ENCODE measurements at regions not wholly inside any gene's neighbourhood (a gene's known extent, or its start where the extent isn't known, plus 50 kb on each side); places are given as distances from the start of the nearest gene placed in this dataset.

DNA sequence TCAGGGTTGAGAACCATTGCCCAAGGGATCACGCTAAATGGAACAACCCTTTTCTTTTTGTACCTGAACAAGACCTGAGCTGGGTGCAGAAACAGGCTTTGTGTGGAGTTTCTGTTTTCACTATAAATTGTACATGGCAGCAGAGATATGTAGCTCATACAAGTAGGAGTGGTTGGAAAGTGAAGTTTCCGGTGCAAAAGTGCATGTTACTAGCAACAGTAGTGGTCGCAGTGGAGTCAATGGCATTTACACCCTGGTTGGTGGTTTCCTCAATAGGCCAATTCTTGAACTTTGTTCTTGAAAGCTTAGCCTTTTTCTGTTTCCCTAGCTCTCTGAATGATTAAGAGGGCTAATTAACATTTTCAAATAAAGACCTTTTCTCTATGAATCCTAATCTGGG is 170.7 kb downstream of the NEBL start:
- no peak for DNase-seq

DNA sequence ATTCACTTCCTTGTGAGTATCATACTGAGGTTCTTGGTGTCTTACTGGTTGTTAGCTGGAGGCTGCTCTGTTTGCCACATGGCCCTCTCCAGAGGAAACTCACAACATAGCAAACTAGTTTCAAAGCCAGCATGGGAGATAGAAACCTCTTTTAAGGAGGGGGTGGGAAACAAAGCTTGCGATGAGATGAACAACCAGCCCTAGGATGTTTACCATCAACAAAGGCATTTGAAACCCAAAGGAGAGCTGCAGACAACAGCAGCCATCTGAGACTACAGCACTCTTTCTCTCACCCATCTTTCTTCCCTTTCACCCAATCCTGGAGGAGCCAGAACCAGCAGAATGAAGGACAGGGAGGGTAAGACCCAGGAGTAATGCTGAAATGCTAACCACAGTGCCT is 182.1 kb downstream of the NEBL start:
- DNase-seq = no peak

DNA sequence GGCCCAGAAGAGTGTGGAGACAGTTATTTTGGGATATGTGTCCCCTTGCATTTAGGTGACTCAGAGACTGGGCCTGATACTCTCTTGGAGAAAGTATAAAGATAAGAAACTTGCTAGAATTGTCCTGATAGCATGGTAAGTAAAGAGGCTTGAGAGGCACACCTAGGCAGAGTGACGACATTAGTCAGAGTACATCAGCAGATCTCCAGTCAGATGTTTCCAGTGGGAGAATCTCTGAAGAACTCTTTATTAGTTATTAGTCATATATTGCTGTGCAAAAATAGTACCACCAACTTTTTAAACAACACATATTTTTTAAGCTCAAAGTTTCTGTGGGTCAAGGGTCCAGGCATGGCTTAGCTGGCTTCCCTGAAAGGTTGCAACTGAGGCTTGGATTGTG is 182.6 kb downstream of the NEBL start:
- no peak for DNase-seq

DNA sequence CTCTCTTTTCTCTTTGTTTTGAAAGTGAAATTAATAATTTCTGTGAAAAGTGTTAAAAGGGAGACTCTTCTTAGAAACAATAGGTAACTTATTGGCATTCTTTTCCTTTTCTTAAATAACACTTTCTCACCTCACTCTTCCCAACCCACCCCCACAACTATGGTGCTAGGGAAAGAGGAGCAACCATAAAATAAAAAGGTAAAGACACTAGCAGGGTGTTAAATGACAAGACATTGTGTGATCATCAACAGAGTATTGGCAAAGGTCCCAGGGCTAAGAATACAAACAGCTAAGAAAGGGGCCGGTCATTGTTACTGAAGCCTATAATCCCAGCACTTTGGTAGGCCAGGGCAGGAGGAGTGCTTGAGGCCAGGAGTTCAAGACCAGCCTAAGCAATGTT is 183.7 kb downstream of the NEBL start:
- no peak for DNase-seq

DNA sequence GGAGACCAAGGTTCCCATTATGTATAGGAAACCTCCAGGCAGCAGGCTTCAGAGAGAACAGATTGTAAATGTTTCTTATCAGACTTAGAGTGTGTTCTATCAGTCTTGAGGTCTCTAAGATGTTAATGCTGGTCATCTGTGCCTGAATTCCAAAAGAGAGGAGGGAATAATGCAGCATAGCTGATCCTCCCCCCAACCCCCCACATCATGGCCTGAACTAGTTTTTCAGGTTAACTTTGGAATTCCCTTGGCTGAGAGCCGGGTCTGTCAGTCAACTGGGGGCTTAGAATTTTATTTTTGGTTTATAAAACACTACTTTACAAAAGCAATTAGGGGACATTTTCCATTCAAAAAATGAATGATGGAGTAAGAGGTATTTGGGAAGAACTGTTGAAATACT is 184.3 kb downstream of the NEBL start:
- no peak for DNase-seq

DNA sequence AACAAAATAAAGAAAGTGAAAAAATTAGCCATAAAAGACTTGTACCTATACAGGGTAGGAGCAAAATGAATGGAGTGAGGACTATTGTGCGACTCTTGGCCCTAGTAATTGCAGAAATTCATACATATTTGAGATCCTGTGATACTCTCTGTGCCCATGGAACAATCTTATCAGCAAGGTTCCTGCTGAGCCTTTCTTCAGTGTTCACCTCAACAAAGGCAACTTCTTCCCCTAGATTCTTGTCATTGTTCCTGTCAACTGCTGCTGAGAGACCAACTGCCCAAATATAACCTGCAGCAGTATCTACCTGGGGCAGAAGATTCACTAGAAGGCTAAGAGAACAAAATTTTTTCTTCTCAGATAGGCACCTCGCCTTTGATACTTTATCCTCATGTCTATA is 187.4 kb downstream of the NEBL start:
- DNase-seq = no peak

DNA sequence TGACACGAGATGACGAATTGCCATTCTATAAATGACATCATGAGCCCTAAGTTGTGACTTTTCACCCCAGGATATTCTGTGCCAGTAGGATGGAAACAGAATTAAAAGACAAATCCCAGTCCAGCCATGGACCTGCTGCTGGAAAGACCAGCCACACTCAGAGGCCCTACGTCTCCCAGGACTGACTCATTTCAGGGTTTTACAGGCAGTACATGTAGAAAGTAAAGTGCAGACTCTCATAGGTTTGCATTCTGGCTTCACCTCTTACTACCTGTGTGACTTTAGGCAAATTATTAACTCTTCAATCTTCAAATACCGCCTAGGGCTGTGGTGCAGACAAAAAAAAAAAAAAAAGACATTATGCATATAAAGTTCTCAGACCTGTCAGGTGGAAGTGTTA is 188.8 kb downstream of the NEBL start:
- no peak for DNase-seq

DNA sequence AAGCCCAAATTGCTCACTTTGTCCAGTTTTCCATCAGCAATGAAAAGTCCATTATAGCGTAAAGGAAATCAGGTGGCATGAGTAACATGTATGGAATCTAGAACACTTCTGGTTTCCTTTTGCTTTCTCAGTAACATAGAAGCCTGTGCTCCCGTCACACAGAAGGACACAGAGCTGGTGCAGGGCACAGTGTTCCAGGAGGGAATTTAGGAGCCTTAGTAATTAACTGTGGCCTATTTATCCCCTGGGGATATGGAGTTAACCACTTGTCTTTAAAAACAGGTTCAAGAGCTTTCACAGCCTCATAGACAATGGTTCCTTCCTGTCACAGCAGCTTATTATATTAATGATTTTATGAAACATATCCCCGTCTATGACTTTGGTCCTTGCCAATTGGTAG is 189.9 kb downstream of the NEBL start:
- DNase-seq = no peak

DNA sequence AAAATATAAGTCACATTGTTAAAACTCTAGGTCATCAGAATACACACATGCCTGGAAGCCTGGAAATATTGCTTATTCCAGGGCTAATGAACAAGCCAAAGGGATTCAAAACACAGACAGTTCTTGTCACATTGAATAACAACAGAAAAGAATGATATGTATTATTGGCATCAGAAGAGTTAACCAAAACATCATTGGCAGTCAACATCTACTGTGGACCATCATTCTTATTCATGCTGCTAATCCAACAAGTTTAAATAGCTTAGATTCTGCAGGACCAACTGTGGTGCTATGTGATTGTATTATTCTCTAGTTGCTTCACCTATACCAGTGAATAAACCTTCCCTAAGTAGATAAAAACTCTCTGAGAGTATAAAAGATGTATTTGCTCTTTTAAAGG is 198.3 kb downstream of the NEBL start:
- no peak for DNase-seq

DNA sequence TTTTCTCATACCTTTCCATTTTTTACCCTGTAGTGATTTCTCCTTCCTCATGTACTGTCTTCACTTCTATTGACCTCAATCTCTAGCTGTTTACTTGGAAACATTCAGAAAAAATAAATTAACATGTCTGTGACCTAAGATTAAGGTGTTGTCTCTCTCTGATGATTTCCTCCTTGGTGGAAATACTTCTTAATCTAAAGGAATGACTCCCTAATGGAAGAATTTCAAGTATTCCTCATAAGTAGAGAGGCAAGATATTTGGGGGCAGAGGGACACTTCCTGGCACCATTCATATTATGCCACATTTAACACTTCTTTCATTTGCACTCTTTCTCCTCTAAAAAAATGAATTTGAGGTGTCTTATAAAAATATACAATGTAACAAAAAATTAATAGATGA is 202.8 kb downstream of the NEBL start:
- no peak for DNase-seq

DNA sequence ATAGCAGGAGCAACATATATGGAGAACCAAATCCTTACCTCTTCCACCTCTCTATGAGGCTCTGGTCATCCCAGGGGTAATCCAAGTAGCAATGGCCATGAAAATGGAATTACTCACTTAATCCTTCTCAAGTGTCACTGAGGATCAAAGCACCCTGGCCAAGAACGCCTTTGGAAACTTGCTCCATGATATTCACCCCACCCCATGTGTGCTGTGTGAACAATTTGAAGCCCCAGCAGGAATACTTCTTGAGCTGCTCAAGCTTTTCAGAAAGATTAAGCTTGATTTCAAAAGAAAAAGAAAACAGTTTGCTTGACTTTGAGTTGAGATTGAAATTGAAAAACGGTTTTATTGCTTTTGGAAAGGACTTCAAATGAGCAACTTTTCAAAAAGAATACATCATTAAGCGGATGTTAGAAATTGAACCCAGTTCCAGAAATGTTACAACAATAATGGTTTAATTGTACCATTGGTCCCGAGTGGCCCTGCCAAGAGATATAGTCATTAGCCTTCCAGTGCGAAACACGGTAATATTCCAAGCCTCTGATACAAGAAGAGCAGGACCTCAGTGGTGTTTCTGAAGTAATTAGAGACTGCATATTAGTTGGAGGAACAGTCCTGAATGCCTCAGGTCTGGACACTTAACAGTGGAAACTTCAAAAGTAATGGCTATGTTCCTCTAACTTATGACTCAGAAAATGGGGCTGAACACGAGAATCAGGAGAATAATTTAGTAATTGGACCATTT is 208.1 kb downstream of the NEBL start:
- no peak for DNase-seq

DNA sequence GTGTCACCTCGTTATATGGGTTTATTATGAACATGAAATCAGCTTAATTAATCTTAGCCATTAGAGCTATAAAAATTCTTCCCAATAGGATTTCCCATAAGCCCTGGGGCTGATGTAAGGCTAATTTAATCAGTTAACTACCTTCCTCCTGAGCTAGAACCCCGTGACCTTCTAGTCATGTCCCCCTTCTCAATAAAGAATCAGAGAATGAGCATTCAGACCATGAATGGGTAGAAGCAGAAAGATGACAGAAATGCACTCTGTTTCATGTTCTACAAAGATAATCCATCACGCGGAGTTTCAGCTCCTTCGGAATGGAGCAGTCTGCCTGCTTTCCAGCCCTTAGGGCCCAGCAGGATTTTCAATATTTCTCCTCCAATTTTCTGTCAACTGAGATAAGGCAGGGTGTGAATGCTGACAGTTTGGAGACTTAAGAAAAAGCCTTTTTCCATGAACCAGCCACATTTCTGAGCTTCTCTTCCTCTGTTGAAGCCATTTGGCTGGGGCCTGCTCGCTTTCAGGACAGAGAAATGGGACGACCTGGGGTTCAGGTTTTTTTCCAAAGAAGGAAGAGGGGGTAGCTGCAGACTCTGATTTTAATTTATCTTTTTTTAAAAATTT is 211.0 kb downstream of the NEBL start:
- no peak for DNase-seq

DNA sequence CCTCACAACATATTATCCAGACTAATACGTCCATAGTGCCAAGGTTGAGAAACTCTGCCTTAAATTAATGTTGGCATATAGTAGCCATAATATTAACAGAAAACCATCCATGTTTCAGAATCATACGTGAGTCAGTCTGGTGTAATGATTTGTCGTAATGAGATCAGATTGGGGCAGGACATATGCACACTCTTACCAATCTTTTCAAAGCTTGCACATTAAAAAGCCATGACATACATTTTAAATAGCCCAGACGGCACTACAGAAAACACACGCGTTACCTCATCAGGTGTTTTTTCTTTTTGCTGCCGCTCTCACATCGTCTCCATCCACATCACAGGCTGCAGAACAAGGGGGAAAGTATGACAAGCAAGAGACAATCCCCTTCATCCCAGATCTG is 211.6 kb downstream of the NEBL start:
- DNase-seq = no peak

DNA sequence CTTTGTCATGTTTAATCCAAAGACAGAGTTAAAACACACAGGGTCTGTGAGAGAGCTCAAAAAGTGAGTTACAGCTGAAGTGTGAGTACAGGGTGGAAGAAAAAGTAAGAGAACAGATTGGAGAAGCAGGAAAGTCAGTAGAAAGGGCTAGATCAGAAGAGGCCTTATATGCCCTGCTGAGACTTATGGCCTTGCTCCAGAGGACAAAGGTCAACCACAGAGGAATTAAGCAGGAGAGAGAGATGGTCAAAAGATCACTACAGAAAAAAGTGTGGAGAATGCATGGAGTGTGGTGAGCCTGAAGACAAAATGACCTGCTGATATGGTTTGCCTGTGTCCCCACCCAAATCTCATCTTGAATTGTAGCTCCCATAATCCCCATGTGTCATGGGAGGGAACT is 213.8 kb downstream of the NEBL start:
- DNase-seq = no peak

DNA sequence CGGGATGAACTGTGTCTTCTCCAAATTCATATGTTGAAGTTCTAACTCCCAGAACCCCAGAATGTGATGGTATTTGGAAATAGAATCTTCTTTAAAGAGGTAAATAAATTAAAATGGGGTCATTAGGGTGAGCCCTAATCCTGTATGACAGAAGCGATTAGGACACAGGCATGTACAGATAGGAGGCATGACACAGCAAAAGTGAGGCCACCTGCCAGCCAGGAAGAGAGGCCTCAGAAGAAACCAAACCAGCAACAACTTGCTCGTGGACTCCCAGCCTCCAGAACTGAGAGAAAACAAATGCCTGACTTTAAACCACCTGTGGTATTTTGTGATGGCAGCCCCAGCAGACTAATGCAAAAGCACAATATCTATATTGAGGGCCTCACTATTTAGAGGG is 214.3 kb downstream of the NEBL start:
- no peak for DNase-seq

DNA sequence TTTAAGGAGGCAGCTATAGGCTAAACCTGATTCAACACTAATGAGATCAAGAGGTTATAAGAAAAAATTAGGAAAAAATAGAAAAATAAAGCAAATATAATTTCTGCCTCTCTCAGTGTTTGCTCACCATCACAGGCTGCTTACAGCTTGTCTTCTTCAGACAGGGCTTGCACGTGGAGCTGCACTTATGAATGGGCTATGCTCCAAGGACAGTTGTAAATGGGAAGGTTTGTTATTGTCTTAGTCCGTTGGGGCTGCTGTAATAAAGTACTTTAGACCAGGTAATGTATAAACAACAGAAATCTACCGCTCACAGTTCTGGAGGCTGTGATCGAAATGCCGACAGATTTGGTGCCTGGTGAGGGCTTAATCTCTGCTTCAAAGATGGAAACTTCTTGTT is 219.8 kb downstream of the NEBL start:
- DNase-seq = no peak

DNA sequence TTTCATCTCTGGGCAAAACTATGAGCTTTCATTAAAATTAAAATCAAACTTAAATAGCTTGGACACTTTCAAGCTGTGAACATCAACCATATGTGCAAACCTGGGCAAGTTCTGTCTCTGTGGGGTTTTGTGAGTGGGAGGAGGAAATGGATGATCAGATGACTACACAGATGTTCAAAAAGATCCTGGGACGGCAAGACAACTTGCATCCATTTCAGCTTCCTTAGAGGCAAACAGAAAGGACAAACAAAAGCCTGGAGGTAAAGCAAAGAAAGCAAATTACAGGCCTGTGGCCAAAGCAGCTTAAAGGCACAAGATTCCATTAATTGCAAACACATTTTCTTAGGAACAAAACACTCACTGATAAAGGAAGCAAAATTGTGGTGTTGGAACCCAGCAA is 222.2 kb downstream of the NEBL start:
- DNase-seq = no peak

DNA sequence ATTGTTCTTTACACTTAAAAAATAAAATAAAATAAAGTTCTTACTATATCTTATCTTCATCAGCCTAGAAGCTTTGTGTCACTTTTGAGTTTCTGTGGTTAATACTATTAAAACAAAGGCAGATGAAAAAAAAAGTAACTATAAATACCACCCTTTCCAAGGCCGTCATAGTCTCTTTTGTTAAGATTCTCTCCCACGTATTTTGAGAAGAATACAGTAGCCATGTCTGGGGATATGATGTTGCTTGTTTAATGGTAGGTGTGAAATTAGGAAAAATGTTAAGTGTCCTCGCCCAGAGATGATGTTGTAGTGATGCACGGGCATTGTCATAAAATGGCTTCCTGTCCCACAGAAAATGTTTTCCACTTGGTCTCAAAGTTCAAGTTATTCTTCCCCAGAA is 223.9 kb downstream of the NEBL start:
- DNase-seq = no peak

DNA sequence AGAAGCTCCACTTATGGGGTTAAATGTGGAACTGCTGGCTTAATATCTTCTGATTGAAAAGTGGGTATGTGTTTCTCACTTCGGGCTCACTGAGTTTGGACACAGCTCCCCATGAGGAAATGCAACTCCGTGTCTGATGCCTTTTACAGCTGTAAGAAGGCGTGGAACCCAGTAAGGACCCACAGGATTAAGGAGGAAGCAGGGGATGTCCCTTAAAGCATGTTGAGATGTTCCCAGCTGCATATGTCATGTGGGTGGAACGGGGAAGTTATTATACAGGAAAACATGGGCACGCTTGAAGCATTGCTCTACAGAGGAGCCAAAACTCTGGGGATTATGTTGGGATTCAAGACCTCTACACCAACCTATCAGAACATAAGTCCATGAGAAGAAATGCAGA is 224.4 kb downstream of the NEBL start:
- no peak for DNase-seq

DNA sequence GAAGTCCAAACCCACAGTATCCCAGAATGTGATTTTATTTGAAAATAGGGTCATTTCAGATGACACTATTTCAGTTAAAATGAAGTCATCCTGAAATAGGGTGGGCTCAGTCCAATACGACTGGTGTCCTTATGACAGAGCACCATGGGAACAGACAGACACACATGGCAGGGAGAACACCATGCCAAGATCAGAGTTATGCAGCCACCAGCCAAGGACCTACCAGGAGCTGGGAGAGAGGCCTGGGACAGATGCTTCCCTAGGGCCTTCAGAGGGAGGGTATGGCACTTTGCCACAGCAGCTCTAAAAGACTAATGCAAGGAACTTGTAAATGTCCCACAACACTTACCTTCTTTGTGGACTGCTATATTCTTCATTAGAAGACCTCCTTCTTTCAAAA is 226.5 kb downstream of the NEBL start:
- DNase-seq = no peak

DNA sequence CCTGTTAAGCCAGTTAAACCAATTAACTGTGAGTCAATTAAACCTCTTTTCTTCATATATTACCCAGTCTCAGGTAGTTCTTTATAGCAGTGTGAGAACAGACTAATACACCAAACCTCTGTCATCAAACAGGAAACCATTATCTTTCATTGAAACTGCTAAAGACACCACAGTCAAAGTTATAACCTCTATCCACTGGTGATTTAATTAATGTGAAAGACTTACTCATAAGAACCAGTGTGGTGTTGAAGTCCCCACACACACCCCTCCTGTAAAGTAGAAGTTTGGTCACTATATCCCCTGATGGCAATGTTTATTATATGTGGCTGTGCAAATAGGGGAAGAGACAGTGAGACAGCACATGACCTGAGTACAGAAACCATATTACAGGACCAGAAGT is 228.1 kb downstream of the NEBL start:
- no peak for DNase-seq

DNA sequence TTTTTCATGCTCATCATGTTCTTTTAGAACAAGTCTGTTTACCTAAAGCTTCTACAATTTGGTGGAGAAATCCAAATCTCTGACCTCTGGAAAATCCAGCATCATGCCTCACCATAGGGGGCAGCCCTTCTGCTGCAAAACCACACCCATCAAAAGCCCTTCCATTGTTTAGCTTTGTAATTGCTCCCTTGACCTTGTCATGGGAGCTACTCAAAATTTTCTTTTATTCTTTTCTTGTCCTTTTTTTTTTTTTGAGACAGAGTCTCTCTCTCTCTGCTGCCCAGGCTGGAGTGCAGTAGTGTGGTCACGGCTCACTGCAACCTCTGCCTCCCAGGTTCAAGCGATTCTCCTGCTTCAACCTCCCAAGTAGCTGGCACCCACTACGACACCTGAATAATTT is 234.4 kb downstream of the NEBL start:
- DNase-seq = no peak

DNA sequence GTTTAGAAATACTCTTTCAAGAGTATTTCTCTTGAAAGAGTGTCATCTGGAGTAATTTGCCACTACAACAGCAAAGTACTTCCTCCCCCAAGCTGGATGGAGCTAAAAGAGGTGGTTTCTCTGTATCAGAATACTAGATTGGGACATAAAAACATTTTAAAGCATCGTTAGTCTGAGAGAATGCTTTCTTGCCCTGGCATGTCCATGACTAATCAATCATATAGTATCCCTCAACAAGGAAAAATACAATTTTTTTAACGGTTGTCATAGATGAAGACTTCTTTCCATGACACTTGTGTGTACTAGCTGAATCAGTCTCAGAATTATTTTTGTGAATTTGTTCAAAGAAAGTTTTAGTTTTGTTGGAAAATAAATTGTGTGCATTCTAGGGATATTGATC is 237.9 kb downstream of the NEBL start:
- no peak for DNase-seq

DNA sequence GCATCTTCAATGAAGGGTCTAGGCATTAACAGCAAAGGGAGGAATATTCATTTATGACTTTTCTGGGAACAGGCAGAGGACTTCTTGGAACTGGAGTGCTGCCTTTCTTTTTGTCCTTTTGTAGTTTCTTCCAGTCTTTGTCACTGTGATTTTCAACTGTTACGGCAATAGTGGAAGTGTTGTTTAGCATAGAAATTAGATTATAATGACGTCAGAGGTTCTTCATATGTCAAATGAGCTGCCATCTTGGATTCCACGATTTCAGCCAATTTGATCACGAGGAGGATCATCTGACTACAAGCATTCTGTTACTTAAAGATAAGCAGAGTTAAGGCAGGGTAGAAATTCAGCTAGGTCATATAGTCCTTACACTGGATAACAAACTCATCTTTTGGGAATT is 239.0 kb downstream of the NEBL start:
- DNase-seq = no peak

DNA sequence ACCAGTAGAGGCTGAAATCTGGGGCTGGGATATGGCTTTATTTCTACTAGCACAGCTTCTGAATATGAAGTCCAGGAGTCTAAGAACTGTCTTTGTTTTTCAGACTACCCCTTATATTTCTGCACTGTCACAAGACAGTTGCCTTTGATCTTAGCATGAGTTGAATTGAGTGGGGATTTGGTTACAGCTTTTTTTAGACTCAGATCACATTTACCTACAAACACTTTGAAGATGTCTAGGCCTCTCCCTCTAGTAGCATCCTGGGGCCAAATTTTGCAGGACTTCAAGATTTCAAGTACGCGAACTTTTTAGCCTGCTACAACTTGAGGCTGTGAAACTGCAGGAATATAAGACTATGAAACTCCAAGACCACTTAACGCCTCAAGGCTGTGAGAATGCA is 240.2 kb downstream of the NEBL start:
- DNase-seq = no peak

All from CD4-positive, alpha-beta T cell treated with Interleukin-1 beta for 1 hour (primary cell).